GM21723 (cell line): ENCODE measurements at regions not wholly inside any gene's neighbourhood (a gene's known extent, or its start where the extent isn't known, plus 50 kb on each side); places are given as distances from the start of the nearest gene placed in this dataset.

ENCODE experiments used
- ATAC-seq: cut with Tn5 transposase; IDR thresholded peaks from one replicate; pipeline ENCODE4 v1.9.1; 2021; ENCODE audit warnings: mild to moderate bottlenecking, moderate library complexity; ENCODE audit not compliant: unreplicated experiment

DNA sequence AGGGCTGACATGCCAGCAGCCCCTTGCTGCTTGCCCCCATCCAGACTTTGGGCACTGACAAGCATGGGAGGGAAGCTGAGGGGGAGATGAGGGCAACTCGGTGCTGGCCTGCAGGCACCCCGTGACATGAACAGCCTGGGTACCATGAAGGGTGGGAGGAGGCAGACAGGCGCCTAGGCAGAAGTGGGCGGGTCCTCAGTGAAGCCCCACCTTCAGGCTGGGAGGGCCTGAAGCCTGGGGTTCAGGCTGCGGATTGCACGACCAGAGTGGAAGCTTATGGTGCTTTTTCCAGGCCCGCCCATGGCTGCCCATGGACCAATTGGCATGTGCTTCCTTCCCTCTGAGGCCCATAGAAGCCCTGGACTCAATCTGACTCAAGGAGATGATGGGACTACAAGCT is 354.1 kb downstream of the GRIA2 start:
- no peak for ATAC-seq

DNA sequence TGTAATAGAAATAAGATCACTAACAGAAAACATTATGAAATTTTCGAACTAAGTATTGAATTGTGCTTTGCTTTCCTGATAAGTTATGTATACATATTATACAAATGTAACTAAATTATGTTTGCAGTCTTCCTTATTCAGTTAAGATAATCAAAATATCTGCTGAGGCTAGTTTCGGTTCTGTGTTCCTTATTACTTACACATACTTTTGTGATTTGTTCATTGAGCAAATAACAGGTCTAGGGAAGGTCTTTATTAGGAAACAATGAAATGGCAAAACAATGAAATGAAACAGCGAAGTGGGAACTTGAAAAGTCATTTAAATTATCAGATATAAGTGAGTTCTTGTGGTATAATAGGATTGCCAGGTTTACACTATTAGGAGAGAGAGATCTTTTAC is 352.4 kb downstream of the GRIA2 start:
- no peak for ATAC-seq

DNA sequence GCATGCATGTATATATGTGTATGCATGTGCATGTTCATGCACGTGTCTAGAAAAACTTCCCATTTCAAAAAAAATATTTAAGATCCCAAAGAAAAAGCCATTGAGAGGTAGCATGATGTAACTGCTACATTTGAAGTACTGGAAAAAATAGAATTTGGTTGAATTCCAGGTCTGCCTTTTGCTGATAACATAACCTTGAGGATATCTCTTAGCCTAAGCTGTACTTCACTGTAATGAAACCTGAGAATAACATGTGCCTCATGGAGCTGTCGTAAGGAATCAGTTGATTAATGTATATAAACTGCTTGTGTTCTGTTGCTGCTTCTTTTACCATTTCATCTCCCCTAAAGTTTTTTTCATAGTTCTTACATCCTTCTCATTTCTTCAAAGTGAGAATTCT is 351.8 kb downstream of the GRIA2 start:
- ATAC-seq = no peak

DNA sequence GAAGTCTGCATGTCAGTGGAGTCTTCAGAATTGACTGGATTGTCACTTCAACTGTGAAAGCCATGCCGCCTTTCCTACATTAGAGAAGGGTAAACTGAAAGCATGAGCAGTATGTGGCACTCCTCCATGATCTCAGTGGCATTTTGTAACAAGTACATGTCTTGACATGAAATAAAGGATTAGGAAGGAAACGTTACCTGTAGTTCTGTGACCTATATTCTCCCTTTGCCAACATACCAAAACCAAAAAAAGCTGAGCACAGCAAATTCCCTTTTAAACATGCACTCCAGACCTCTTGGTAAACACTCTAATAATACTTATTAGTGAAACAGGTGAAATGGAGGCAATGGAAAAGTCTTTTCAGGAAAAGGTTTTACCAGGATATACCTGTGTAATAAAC is 344.2 kb downstream of the GRIA2 start:
- no peak for ATAC-seq

DNA sequence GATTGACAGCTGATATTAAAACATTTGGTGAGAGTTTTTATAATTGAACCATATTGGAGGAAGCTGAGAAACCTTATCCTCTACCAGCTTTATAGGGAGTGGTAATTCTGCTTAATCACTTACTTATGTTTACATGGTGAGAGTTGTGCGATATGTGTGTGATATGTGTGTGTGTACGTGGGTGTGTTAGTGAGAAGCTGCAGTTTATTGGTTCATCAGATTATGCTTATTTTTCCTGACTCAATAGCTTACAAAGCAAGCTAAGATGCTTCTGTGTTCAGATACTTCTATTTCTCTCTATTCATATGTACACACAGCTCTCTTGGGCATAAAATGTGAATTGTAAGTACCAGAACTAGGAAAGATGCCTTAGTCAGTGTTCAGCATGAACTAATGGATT is 343.7 kb downstream of the GRIA2 start:
- ATAC-seq = no peak

DNA sequence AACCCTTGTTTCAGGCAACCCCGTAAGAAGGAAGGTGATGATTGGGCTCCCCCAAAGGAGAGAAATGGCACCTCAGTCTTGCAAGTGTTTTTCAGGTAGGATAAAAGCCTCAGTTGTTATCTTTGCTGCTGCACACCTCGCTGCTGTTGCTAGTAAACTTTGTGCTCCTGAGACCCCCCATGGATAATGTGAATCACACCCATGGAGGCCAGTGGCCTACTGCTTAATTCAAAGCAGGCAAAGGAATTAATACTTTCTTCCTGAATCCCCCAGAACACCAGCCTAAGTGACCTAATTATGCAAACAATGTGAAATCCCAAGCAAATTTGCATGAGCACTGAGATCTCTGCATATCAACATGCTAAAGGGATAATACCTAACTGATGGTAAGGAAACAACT is 337.5 kb downstream of the GRIA2 start:
- no peak for ATAC-seq

DNA sequence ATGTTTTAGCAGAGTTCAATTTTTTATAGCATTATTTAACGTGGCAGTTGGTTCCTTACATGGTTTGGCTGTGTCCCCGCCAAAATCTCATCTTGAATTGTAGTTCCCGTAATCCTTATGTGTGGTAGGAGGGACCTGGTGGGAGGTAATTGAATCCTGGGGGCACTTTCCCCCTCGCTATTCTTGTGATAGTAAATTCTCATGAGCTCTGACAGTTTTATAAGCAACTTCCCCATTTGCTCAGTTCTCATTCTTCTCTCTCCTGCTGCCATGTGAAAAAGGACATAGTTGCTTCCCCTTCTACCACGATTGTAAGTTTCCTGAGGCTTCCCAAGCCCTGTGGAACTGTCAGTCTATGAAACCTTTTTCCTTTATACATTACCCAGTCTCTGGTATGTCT is 329.5 kb downstream of the GRIA2 start:
- ATAC-seq = no peak

DNA sequence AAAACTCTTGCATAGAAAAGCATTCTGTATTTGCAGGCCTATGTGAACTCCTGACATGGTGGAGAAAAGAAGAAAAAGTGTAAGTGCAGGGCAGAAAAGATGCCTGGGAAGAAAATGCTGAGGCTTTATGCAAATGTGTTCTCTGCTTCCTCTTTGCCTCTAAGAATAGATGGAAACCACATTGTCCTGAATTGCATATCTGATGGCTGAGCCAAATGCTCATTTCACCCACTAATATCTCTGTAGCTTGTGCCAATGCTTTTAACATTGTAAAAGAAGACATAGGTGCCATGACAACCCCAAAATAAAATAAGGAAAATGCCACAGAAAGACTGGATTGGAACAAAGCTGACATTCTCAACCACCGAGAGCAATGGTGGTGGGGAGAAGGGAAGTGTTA is 307.4 kb downstream of the GRIA2 start:
- ATAC-seq = no peak

DNA sequence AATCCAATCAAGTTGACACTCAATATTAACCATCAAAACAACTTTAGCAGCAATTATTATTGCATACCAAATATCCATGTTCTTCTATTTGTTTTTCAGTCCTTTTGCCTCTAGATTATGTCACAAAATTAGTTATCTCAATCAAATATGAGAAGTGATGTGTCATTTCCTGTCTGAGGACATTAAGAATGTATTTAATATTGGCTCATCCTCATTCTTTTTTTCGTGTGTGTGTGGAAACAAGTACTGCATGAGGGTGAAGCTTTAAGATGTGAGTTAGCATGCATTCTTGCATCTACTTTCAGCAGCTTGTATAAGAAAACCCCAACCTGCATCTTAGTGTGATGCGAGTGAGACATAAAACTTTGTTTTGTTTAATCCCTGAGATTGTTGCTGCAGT is 301.4 kb downstream of the GRIA2 start:
- no peak for ATAC-seq

DNA sequence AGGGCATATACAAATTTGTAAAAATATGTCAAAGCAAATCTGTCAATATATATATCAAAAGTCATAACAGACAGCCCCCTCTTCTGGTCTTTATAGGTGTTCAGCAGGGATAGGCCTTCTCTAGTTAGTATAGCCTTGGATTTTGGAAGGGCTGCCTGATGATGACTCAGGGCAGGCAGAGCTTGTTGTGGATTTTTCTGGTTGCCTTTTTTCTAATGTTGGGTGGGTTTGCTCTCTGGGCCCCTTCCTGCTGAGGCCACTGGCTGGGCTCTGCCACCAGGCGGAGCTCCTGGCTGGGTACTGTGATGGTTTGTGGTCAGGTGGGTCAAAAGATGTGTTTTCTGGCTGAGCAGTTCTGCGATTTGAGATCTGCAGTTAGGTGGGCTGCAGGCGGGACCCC is 294.2 kb downstream of the GRIA2 start:
- no peak for ATAC-seq

DNA sequence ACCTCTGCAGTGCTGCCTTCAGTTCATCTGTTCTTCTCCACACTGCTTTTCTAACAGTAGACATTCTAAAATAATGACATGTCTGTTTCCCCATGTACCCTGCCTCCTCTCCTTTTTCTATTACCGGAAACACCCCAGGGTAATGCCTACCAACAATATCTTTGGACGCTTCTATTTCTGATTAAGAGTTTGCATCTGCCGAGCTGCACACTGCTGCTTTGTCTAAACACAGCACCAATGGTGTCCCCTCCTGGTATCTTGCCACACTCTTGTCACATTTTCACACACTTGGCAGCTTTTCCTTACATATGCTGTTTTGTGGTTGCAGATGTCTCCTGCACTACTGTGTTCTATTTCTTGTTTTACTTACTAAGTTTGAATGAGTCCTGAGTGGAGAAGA is 288.8 kb downstream of the GRIA2 start:
- ATAC-seq = no peak

DNA sequence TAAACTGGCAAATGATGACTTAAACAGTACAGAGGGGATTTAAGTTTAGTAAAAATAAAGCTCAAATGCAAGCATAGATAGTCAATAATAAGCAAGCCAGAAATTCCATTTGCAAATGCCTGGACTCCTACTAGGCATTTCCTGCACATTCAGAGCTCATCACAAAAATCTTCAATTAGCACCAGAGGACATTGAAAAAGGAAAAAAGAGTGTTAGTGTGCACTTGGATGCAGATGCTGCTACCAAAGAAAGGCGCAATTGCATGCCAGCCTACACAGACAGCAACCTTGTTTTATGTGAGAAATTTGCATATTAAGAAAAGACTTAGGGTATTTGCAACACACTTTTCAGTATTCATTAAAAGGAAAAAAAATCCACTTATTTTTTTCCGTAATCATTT is 282.1 kb downstream of the GRIA2 start:
- ATAC-seq = no peak

DNA sequence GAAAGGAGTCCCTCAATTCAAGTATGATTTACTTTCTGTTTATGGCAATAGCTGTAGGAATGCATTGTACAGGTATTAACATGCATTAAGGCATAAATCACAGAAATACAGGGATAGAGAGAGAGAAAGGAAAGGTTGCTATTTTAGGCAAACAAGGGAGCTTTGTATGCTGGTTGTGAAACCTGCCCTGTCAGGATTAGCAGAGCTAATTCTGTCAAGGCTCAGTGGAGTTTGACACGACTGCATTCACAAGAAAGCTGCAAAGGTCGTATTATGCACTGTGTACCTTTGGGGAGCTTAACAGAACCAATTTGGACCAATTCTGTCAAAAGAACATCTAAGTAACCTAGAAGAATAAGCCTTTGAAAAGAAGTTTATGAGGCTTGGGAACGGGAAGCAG is 239.3 kb downstream of the GRIA2 start:
- no peak for ATAC-seq

DNA sequence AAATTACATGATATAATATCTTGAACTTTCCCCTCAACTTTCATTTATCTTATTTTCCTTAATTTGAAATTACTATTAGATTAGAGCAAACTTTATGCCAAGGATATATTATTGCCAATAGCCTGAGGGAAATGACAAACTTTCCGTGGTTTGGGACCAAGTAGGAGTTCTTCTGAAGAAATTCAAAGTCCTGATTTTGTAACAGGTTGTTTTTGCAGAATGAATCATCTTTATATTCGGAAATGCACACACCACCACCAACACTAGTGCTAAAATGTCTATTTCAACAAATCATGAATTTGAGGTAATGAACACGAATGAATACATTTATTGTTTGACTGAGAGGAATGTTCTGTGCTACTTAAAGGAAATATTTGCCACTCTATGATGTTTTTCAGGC is 226.7 kb downstream of the GRIA2 start:
- ATAC-seq = no peak

DNA sequence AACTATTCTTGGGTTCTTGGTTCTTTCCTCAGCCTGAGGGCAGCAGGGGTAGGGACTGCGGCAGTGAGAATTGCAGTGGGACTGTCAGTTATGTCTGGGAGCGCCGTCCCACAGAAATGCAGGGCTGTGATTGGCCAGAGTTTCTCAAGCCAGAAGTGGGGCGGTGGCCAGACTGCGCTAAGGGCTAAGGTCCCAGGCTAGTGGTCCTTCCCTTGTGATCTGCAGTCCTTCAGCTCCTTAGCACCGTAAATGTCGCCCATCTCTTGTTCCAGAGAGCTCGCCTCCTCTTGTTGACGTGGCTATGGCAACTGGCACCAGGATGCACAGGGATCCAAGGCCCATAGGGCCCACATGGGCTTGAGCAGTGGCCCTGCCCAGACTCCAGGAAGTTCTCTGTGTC is 223.5 kb downstream of the GRIA2 start:
- ATAC-seq = no peak

DNA sequence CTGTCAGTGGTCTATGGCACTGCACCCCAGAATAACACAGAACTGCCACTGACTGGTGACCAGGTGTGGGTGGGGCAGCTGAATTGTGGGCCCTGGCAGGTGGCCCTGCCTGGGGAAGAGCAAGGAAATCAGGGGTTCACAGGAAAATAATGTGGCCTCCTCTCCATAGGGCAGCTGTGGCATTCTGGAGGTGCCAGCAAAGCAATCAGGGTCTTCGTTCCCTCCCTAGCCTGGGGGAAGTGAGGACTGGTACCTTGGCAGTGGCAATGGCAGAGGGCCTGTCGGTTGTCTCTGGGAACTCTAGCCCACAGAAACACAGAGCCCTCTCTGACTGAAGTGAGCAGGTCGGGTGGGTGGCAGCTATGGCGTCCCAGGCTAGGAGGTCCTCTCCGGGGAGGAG is 223.0 kb downstream of the GRIA2 start:
- ATAC-seq = no peak

DNA sequence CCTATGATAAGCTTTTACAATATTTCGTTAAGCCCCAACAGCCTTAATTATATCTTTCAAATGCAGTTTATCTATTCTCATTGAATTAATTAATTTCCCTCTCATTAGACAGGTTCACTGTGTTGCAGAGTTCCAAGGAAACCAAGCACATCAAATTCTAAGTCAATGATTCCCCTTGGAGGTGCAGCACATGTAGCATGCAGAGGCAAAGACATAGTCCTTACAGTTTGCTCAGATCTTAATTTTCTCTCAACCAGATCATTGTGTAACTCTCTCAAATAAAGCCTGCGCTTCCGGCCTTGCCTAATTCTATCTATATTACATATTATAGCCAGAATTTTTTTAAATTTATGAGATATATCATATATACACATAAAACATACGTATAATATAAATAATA is 205.4 kb downstream of the GRIA2 start:
- ATAC-seq = no peak

DNA sequence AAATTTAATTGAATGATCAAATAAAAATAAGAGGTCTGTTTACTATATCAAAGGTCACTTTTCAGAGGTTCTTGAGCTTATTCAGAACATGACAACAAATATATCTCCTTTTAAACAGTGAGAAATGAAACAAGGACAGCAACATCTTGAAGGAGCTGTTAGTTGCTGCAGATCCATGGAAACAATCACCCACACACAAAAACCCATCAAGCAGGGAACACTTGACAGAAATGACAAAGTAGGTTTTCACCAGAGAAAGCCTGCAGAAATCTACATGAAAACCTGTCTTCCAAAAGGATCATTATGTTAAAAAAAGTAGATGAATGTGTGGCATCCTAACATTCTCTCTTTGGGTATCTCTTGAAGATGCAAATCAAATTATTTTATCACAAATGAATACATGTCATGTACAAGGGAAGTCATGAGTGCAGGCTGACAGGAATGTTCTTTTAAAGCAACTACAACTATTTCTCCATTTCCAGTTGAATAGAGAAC is 203.0 kb downstream of the GRIA2 start:
- no peak for ATAC-seq

DNA sequence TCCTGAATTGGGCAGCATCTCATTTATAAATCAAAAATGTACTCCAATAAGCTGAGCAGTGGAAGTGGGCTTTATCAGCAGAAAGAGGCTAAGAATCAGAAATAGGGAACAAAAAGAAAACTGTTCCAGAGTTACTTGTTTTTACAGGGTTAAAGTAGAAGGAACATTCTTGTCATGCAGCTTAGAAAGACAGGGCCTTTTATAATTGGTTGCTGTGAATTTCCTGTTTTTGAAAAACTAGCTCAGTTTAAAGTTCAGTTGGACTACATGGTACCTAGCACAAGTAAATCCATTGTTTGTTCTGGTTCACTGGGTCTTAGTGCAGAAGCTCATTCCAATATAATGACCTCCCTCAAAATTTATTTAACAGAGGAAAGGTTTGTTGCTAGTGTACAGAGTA is 200.8 kb downstream of the GRIA2 start:
- ATAC-seq = no peak
